Choroid plexus epithelial cell (primary cell): ENCODE measurements at regions not wholly inside any gene's neighbourhood (a gene's known extent, or its start where the extent isn't known, plus 50 kb on each side); places are given as distances from the start of the nearest gene placed in this dataset.

Experiments used
- DNase-seq: peaks from one replicate; pipeline ENCODE4 v3.0.0-alpha.2; 2010; ENCODE audit warnings: low read depth
- H3K4me3 ChIP-seq: 2 replicates; pipeline ENCODE4 v1.5.1; 2011; ENCODE audit warnings: low read depth, mild to moderate bottlenecking, control low read depth, low read length, moderate library complexity
- TF ChIP-seq, protein P1 (sequence below): conservative IDR thresholded peaks from 2 replicates; pipeline ENCODE4 v1.5.1; 2011; ENCODE audit warnings: low read depth, mild to moderate bottlenecking, control low read depth, inconsistent platforms, low read length, moderate library complexity

DNA sequence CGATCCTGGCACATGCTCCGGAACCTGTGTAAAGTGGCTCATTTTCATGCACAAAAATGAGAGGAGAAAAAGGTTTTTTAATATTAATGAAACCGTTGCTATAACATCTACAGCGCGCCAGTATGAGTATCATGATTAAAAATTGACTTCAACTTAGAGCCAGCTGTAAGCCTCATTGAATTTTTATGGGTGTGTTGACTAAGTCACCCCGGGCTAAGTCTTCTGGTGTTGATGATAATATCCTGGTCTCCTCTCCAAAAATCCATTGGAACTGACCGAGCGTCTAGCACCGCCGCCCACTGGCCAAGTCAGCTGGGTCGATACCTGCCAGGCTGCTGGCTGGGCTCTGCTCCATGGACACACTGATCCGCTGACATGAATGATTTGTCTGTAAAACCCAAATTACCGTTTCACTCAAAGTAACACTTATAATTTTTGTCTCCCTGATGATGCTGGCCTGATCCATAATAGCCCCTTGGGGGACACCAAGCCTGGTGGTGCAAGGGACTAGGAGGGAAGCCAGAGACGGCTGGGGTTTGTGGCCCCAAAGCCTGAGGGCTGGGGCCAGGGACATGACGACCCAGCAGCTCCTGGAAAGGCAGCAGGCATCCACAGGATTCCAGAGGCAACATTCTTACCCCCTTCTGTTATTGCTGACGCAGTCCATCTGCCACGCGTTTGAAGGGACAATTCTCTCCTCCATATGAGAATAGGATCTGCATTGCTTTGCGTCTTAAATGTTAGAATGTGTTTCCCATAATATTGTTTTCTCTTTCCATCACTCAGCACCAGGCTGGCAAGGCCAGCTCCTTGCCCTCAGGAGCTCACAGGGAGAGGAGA, 131.0 kb upstream of the PPP2R2D start:
- H3K4me3 ChIP-seq: no peak overlapping the region
- TF ChIP-seq, protein P1, sequence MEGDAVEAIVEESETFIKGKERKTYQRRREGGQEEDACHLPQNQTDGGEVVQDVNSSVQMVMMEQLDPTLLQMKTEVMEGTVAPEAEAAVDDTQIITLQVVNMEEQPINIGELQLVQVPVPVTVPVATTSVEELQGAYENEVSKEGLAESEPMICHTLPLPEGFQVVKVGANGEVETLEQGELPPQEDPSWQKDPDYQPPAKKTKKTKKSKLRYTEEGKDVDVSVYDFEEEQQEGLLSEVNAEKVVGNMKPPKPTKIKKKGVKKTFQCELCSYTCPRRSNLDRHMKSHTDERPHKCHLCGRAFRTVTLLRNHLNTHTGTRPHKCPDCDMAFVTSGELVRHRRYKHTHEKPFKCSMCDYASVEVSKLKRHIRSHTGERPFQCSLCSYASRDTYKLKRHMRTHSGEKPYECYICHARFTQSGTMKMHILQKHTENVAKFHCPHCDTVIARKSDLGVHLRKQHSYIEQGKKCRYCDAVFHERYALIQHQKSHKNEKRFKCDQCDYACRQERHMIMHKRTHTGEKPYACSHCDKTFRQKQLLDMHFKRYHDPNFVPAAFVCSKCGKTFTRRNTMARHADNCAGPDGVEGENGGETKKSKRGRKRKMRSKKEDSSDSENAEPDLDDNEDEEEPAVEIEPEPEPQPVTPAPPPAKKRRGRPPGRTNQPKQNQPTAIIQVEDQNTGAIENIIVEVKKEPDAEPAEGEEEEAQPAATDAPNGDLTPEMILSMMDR: no peak
- DNase-seq: no peak

DNA sequence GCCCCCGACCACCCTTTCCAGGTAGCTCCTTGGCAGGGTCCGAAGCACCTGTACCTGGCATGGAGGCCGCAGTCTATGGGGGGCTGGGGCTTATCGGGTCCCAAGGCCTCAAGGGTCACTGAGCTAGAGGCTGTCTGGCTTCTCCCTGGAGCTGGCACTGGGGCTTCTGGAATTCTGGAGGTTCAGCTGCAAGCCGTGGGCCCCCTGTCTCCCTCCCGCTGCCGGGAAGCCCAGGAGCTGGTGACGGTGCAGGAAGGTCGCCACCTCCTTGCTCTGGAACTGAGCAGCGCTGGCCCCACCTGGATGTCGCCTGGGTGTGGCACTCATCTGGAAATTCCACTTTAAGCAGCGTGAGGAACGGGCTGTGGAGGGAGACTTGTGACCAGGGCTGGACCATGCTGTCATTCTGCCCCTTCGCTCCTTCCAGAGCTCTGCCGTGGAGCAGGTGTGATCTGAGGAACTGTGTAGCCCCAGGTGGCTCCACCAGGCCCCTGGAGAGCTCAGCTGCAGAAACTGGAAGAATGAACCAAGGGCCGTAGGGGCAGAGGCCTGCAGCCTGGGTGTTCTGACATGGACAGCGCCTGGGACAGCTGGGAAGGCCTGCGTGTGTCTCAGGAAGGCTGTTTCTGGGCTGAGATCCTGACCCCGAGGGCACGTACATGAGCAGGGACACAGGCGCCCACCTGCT, 129.7 kb upstream of the PPP2R2D start:
- no peak overlapping the region for H3K4me3 ChIP-seq
- DNase-seq: no peak
- TF ChIP-seq, protein P1: no peak

DNA sequence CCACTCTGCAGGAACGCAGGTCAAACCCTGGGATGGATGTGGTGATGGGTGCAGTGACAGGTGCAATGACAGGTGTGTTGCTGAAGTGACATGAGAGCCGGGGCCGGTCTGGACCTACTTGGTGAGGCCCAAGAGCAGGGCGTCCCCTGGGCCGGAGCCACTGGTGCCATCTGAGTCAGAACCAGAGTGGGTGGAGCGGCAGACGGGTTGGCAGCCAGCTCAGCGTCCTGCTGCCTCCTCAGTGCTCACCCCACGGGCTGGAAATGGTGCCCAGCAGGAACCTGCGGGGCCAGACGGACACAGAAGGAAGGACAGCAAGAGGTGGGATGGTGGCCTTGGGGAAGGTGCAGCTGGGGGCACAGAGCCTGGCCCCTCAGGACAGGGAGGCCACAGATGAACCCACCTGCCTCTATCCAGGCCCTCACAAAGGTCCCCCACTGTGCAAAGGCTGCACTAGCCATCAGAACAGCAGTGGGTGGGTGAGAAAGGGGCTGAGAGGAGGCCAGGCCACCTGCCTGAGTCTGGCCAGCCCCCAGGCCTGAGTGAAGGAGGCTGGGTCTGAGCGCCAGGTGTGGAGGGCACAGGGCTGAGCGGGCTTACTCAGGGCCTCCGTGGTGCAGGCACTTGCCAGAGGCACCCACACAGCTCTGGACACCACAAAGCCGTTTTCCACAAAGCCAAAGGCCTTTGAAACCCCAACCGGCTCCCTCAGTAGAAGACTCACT, 129.0 kb upstream of the PPP2R2D start:
- H3K4me3 ChIP-seq: no peak overlapping the region
- DNase-seq: no peak
- TF ChIP-seq, protein P1: no peak

GRCh38 chr10:131772441-131772840, 128.4 kb upstream of the PPP2R2D start:
- TF ChIP-seq, protein P1: no peak
- DNase-seq: no peak
- no peak overlapping the region for H3K4me3 ChIP-seq

GRCh38 chr10:131773370-131774343, 127.2 kb upstream of the PPP2R2D start:
- DNase-seq: no peak
- TF ChIP-seq, protein P1: no peak
- no peak overlapping the region for H3K4me3 ChIP-seq

DNA sequence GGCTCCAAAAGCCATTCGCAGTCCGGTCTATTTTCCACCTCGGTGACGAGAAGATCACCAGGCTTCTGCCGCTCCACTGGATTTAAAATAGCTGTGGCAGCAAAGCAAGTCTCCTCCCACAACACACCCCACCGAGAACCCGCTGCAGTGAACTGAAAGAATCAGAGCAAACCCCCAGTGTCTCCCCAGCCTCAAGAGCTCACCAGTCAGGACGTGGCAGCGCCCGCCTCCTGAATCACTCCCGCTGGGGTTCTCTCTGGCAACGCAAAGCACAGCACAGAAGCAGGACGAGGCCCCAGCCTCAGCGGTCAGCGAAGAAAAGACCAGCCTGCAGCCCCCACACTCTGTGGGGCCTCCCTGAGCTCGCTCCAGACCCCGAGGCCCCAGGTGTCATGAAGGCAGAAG, 126.1 kb upstream of the PPP2R2D start:
- no peak overlapping the region for H3K4me3 ChIP-seq
- TF ChIP-seq, protein P1: no peak
- DNase-seq: no peak
